Duodenal mucosa (tissue), 2 donors: ENCODE measurements at regions not wholly inside any gene's neighbourhood (a gene's known extent, or its start where the extent isn't known, plus 50 kb on each side); places are given as distances from the start of the nearest gene placed in this dataset.

ENCODE experiments used
- H3K27ac ChIP-seq: one replicate; pipeline ENCODE4 v1.7.0; 2013; ENCODE audit warnings: low read depth, low read length
- H3K27me3 ChIP-seq, 2 donors: one replicate each; pipeline ENCODE4 v1.7.0; 2013; ENCODE audit warnings: low read length in 2 of 2, control low read depth in 1 of 2; ENCODE audit not compliant: insufficient read depth in 2 of 2, control insufficient read depth in 1 of 2
- H3K36me3 ChIP-seq, 2 donors: one replicate each; pipeline ENCODE4 v1.7.0; 2013; ENCODE audit warnings: low read length in 2 of 2, control low read depth in 1 of 2; ENCODE audit not compliant: insufficient read depth in 2 of 2, control insufficient read depth in 1 of 2
- H3K4me1 ChIP-seq, 2 donors: one replicate each; pipeline ENCODE4 v1.7.0; 2013; ENCODE audit warnings: low read length in 2 of 2, control low read depth in 1 of 2; ENCODE audit not compliant: insufficient read depth in 2 of 2, control insufficient read depth in 1 of 2
- H3K4me3 ChIP-seq, 2 donors: one replicate each; pipeline ENCODE4 v1.7.0; 2013; ENCODE audit warnings: low read length in 2 of 2, low read depth in 1 of 2
- H3K9ac ChIP-seq, 2 donors: one replicate each; pipeline ENCODE4 v1.7.0; 2013; ENCODE audit warnings: low read length in 2 of 2, low read depth in 1 of 2
- H3K9me3 ChIP-seq, 2 donors: one replicate each; pipeline ENCODE4 v1.7.0; 2013; ENCODE audit warnings: low read length in 2 of 2, control low read depth in 1 of 2; ENCODE audit not compliant: control insufficient read depth in 1 of 2

DNA sequence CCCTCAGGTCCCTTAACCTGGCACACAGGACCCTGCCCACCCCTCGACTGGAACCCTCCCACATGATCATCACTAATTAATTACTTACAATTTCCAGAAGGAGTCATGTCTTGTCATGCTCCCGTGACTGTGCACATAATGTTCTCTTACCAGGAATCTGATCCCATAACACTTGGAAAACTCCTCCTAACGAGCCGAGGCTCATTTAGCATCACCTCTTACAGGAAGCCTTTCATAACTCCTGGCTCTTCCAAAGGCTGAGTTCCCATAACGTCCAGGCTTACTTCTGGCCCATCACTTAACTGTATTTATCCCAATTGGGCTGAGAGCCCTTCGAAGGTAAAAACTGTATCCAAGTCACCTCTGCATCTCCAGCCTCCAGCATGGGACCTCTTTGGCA is 147.9 kb upstream of the JUN start:
- no peaks in the 10 kb centered on the region for H3K27me3 ChIP-seq
- H3K36me3 ChIP-seq = no peaks in the 10 kb centered on the region
- H3K9me3 ChIP-seq = no peaks in the 10 kb centered on the region
- peaks cover 42 to 63% of the 10 kb centered on the region in 2 donors for H3K4me1 ChIP-seq
- H3K27ac ChIP-seq = no peak overlapping the region
- H3K9ac ChIP-seq = no peak overlapping the region
- H3K4me3 ChIP-seq = no peak overlapping the region

DNA sequence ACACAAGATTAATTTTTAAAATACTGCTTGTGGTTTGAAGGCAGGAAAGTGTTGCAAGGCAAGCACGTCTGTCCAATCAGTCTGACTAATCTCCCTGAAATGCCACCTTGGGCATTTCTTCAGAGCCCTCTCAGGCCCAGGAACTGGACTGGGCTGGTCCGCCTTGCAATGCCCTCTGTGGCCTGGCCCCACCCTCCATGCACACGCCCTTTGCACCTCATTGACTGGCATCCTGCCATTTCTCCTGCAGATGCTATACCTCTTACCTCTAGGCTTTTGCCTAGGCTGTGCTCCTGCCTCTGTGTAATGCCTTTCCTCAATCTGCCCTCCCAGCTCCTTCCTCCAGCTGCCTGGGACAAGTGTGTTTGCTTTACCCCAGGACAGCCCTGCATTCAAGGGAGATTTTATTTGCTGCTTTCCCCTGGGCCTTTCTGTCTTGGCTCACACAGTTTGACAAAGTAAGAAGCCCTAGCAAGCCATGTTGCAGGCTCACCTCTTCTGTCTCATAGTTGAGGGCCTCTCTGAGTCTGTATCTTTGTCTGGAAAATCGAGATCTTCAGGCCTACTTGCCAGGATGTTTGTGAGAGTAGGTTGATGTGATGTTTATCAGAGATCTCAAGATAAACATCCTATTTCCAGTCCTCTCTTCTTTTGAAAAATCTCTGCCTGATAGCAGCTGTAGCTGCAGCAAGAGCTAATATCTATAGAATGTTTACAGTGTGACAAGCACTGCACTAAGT is 149.2 kb upstream of the JUN start:
- Histone ChIP-seq H3K9ac (peak overlapping the region in 1 of 2 donors; percentile 45), H3K4me3 (no peak overlapping the region), H3K36me3 (no peaks in the 10 kb centered on the region), H3K4me1 (peaks cover 29 to 50% of the 10 kb centered on the region in 2 donors), H3K27ac (peak overlapping the region; percentile 50), H3K9me3 (no peaks in the 10 kb centered on the region), H3K27me3 (no peaks in the 10 kb centered on the region)

DNA sequence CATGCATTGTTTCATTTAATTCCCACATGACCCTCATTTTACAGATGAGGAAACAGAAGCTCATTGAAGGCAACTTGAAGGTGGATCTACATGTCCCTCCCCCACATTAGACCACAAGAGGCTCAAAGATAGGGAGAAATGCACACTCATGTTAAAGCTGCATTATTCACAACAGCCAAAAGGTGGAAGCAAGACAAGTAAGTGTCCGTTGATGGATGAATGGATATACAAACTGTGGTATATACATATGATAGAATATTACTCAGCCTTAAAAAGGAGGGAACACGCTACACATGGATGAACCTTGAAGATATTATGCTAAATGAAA is 149.7 kb upstream of the JUN start:
- Histone ChIP-seq H3K27me3 (no peaks in the 10 kb centered on the region), H3K27ac (no peak overlapping the region), H3K4me3 (no peak overlapping the region), H3K9me3 (no peaks in the 10 kb centered on the region), H3K9ac (no peak overlapping the region), H3K4me1 (peaks cover 25 to 47% of the 10 kb centered on the region in 2 donors), H3K36me3 (no peaks in the 10 kb centered on the region)

DNA sequence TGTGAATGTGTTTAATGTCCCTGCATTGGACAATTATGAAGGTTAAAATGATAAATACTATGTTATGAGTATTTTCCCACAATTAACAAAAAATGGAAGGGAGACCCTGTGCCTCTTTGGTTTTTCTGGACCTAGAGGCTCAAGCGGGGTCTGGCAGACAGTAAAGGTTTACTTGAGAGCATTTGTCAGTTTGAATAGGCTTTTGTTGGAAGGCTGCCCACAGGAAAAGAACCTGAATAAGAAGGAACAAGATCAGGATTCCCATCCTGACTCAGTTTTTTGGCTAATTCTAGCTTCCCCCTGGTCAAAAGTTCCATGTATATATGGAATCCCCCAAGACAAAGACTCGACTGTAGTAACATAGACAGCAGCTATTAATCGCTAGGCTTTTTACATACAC is 150.9 kb upstream of the JUN start:
- no peaks in the 10 kb centered on the region for H3K27me3 ChIP-seq
- peaks cover 15 to 36% of the 10 kb centered on the region in 2 donors for H3K4me1 ChIP-seq
- H3K27ac ChIP-seq = no peak overlapping the region
- H3K9me3 ChIP-seq = no peaks in the 10 kb centered on the region
- no peaks in the 10 kb centered on the region for H3K36me3 ChIP-seq
- H3K9ac ChIP-seq = no peak overlapping the region
- H3K4me3 ChIP-seq = no peak overlapping the region

DNA sequence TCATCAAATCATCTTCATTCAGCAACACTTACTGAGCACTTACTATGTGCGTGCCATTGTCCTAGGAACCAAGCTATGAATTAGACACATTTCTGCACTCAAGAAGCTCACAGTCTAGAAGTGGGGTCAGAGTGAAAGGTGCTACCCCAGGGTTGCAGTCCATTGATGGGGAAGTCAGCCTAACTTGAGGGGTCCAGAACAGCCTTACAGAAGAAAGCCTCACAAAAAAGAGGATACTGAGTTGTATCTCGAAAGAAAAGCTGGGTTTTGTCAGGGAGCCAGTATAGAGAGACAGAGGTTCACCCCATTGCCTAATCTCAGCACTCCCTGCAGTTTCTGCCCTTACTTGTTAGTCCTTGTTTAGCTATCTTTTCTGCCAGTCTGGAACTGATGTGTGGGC is 153.1 kb upstream of the JUN start:
- Histone ChIP-seq H3K9me3 (no peaks in the 10 kb centered on the region), H3K36me3 (no peaks in the 10 kb centered on the region), H3K27me3 (no peaks in the 10 kb centered on the region), H3K4me3 (no peak overlapping the region), H3K27ac (no peak overlapping the region), H3K4me1 (peaks cover 12 to 20% of the 10 kb centered on the region in 2 donors), H3K9ac (no peak overlapping the region)

DNA sequence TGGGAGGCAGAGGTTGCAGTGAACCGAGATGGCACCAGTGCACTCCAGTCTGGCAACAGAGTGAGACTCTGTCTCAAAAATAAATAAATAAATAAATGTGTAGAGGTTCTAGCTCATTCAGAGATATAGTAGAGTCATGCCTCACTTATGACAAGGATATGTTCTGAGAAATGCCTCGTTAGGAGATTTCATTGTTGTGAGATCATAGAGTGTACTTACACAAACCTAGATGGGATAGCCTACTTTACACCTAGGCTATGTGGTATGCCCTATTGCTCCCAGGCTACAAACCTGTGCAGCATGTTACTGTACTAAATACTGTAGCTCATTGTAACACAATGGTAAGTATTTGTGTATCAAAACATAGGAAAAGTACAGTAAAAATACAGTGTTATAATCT is 155.3 kb upstream of the JUN start:
- Histone ChIP-seq H3K27me3 (no peaks in the 10 kb centered on the region), H3K9ac (no peak overlapping the region), H3K36me3 (no peaks in the 10 kb centered on the region), H3K4me1 (peaks cover 11 to 17% of the 10 kb centered on the region in 2 donors), H3K27ac (no peak overlapping the region), H3K9me3 (no peaks in the 10 kb centered on the region), H3K4me3 (no peak overlapping the region)

DNA sequence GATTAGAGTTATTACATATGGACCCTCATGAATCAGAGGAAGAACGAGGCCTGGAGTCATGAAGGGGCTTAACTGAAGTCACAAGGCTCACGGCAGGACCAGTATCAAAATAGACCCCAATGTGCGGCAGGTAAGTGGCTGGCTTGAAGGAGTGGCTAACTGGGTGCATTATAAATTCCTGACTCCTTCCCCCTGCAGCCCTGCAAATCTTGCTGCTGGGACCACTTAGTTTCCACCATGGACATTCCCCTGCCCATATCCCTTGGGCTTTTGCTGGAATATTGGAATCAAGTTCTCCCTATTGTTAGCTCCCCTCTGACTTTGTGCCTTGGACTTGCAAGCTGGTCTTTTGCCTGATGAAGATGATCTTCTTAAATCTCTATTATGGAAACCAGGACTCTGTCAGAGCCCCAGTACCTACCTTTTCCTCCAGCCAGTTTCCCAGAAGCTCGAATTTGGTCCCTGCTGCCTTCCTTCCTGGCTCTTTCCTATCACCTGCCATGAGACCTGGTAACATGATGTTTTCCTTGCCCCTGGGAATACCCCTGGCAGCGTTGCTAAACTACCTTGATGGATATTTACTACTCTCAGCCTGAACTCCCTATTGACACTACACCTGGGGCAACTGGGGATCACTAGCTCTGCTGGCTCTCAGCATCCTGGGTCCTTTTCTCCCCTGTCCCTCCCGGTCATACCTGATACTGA is 156.0 kb upstream of the JUN start:
- no peak overlapping the region for H3K27ac ChIP-seq
- H3K9ac ChIP-seq = no peak overlapping the region
- H3K4me1 ChIP-seq = peaks cover 11 to 17% of the 10 kb centered on the region in 2 donors
- no peaks in the 10 kb centered on the region for H3K27me3 ChIP-seq
- no peaks in the 10 kb centered on the region for H3K36me3 ChIP-seq
- no peak overlapping the region for H3K4me3 ChIP-seq
- H3K9me3 ChIP-seq = no peaks in the 10 kb centered on the region

DNA sequence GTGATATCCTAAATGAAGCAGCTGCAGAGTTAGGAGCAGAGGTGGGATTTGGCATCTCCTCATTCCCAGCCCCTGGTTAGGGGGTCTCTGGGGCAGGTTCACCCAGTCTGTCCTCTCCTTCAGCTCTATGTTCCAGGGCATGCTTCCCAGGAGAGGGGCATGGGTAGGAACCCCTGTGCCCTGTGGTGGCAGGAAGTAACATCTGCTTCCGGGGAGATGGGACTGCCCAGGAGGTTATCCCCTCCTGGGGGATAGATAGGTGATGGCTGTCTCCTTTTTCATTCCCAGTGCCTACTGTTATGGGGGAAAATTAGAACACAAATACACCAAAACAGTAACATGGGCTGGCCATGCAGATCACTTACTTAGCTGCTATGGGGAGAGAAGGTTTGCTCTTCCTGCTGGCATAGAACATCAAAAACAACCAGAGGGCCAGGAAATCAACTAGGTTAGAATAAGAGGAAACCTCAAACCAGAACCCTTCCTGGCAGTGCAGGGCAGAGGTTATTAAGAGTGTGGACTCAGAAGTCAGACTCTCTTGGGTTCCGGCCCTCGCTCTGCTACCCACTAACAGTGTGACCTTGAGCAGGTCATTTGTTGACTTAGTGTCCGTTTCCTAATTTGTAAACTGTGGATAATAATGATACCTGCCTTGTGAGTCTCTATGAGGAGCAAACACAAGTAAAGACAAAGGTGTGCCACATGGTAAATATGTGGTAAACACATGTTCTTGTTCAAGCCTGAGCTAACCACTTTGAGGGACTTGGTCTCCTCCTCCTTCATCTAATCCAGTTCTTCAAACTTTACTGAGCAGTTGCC is 157.8 kb upstream of the JUN start:
- Histone ChIP-seq H3K27me3 (no peaks in the 10 kb centered on the region), H3K36me3 (no peaks in the 10 kb centered on the region), H3K9ac (no peak overlapping the region), H3K9me3 (no peaks in the 10 kb centered on the region), H3K4me3 (no peak overlapping the region), H3K4me1 (peaks cover 11 to 17% of the 10 kb centered on the region in 2 donors), H3K27ac (no peak overlapping the region)

DNA sequence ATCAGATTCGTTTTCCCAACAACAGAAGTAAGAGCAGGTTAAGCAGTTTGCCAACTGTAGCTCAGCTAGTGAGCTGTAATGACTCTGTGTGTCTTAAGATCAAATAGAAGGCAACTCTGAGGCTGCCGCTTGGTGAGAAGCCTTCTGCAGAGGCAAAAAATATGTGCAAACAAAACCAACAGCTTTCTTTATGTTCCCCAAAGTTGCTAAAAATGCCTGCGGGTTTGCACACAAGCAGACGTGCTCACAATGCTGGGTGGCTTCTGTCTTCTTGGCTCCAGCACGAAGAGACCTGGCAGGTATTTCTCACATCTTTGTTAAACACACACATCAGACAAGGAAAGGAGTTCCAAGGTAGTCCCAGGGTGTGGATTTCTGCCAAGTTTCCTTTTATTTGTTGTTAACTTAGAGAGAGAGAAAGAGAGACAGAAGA is 158.9 kb upstream of the JUN start:
- H3K27me3 ChIP-seq = no peaks in the 10 kb centered on the region
- H3K4me3 ChIP-seq = no peak overlapping the region
- no peak overlapping the region for H3K9ac ChIP-seq
- H3K36me3 ChIP-seq = no peaks in the 10 kb centered on the region
- no peaks in the 10 kb centered on the region for H3K9me3 ChIP-seq
- no peak overlapping the region for H3K27ac ChIP-seq
- peaks cover 11 to 17% of the 10 kb centered on the region in 2 donors for H3K4me1 ChIP-seq

DNA sequence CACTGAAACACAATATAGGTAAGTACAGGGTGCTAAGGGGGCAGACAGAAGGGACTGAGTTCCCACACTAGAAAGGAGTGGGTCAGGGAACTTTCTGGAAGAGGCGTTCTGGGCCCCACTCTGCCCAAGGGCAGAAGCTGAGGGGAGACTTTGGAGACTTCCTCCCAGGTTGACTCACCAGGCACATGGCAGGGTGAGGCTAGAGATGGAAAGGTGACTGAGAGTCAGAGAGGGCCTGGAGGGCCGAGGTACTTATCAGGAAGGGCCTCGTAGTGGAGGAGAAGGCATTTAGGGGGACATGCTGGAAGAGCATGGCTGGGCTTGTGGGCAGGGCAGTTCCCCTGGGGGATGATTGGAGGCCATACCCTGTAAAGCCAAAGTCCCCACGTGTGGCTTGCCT is 159.9 kb upstream of the JUN start:
- H3K9me3 ChIP-seq = no peaks in the 10 kb centered on the region
- no peaks in the 10 kb centered on the region for H3K36me3 ChIP-seq
- H3K27me3 ChIP-seq = no peaks in the 10 kb centered on the region
- no peak overlapping the region for H3K27ac ChIP-seq
- peaks cover 11 to 17% of the 10 kb centered on the region in 2 donors for H3K4me1 ChIP-seq
- no peak overlapping the region for H3K4me3 ChIP-seq
- H3K9ac ChIP-seq = no peak overlapping the region
